ENCODE measurements at regions not wholly inside any gene's neighbourhood (a gene's known extent, or its start where the extent isn't known, plus 50 kb on each side); places are given as distances from the start of the nearest gene placed in this dataset.

DNA sequence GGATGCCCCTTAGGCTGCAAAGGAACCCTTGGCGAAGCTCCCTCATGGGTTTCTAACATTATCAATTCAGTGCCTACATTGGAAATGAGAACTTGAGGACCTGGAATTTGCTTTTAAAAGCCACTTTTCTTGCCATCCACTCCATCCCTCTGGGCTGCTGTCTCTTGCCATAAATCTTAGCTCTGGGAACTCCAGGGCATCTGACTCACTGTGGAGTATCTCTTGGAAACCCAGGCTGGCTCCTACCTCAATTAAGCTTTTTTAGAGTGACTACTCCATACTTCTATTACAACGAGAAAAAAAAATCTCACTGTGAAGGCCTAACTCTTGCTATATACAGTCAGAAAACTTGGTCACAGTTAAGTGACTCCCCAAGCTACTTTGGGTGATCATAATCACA, 227.2 kb upstream of the SETBP1 start:
- Histone ChIP-seq H3K4me3 (ENCODE audit: low read depth, low read length) (no peak overlapping the region), H3K9me3 (ENCODE audit: control insufficient read depth, insufficient read depth, low read depth, low read length) (no peaks in the 10 kb centered on the region), H3K27ac (ENCODE audit: extremely low read depth, low read depth, low read length) (no peak overlapping the region), H3K4me1 (ENCODE audit: control insufficient read depth, insufficient read depth, low read length) (no peaks in the 10 kb centered on the region), H3K36me3 (ENCODE audit: control insufficient read depth in 2 of 2, insufficient read depth in 1 of 2, low read length in 2 of 2) (no peaks in the 10 kb centered on the region)
- ChIA-PET POLR2A (no interaction called here), CTCF (no interaction called here)
- TF ChIP-seq YY2 (tag by site-specific recombination; IDR thresholded peaks at IDR 0.05) (no peak), ZNF24 (tag by site-specific recombination; IDR thresholded peaks at IDR 0.05) (no peak), ZNF140 (tag by site-specific recombination; IDR thresholded peaks at IDR 0.05) (no peak), ZNF510 (tag by site-specific recombination; IDR thresholded peaks at IDR 0.05; ENCODE audit: insufficient replicate concordance) (no peak), ZNF514 (tag by site-specific recombination; IDR thresholded peaks at IDR 0.05) (no peak)

GRCh38 chr18:44458777-44459176, 221.9 kb upstream of the SETBP1 start:
- POLR2A ChIA-PET: no interaction called here
- Histone ChIP-seq H3K4me1 (ENCODE audit: control insufficient read depth, insufficient read depth, low read length) (no peaks in the 10 kb centered on the region), H3K27ac (ENCODE audit: extremely low read depth, low read depth, low read length) (no peak overlapping the region), H3K36me3 (ENCODE audit: control insufficient read depth in 2 of 2, insufficient read depth in 1 of 2, low read length in 2 of 2) (no peaks in the 10 kb centered on the region), H3K4me3 (ENCODE audit: low read depth, low read length) (no peak overlapping the region), H3K9me3 (ENCODE audit: control insufficient read depth, insufficient read depth, low read depth, low read length) (no peaks in the 10 kb centered on the region)
- no peak for TF ChIP-seq KLF17 (tag by site-specific recombination; IDR thresholded peaks at IDR 0.05)
- no peak for TF ChIP-seq SCRT1 (tag by site-specific recombination; IDR thresholded peaks at IDR 0.05; ENCODE audit: borderline replicate concordance)
- no peak for TF ChIP-seq REPIN1 (tag by site-specific recombination; IDR thresholded peaks at IDR 0.05; ENCODE audit: low read depth)
- no peak for TF ChIP-seq ZNF658 (tag by site-specific recombination; IDR thresholded peaks at IDR 0.05)
- no peak for TF ChIP-seq ZNF701 (tag by site-specific recombination; IDR thresholded peaks at IDR 0.05)
- TF ChIP-seq OVOL3 (tag by site-specific recombination; IDR thresholded peaks at IDR 0.05): no peak
- TF ChIP-seq ZNF146 (tag by site-specific recombination; IDR thresholded peaks at IDR 0.05): no peak
- TF ChIP-seq ZNF433 (tag by site-specific recombination; IDR thresholded peaks at IDR 0.05; ENCODE audit: low read depth): no peak
- TF ChIP-seq ZNF138 (tag by site-specific recombination; IDR thresholded peaks at IDR 0.05; ENCODE audit: borderline replicate concordance): no peak
- CTCF ChIA-PET: interaction anchor here (0.6 to 0.7 kb wide), 2 partner anchors 440 to 798 kb away, joined by 3 to 4 read pairs; no protein-coding TSS in a partner anchor

GRCh38 chr18:44464398-44465180, 216.1 kb upstream of the SETBP1 start:
- Histone ChIP-seq H3K4me1 (ENCODE audit: control insufficient read depth, insufficient read depth, low read length) (no peaks in the 10 kb centered on the region), H3K9me3 (ENCODE audit: control insufficient read depth, insufficient read depth, low read depth, low read length) (no peaks in the 10 kb centered on the region), H3K36me3 (ENCODE audit: control insufficient read depth in 2 of 2, insufficient read depth in 1 of 2, low read length in 2 of 2) (no peaks in the 10 kb centered on the region), H3K27ac (ENCODE audit: extremely low read depth, low read depth, low read length) (no peak overlapping the region), H3K4me3 (ENCODE audit: low read depth, low read length) (no peak overlapping the region)
- ChIA-PET CTCF (no interaction called here), POLR2A (no interaction called here)
- TF ChIP-seq ZNF830 (tag by site-specific recombination; IDR thresholded peaks at IDR 0.05; ENCODE audit: low read depth) (no peak), ZNF544 (tag by site-specific recombination; IDR thresholded peaks at IDR 0.05) (no peak), SCRT1 (tag by site-specific recombination; IDR thresholded peaks at IDR 0.05; ENCODE audit: borderline replicate concordance) (no peak), KLF7 (tag by site-specific recombination; IDR thresholded peaks at IDR 0.05; ENCODE audit: borderline replicate concordance) (no peak), KLF8 (tag by site-specific recombination; IDR thresholded peaks at IDR 0.05) (no peak), ZNF747 (tag by site-specific recombination; IDR thresholded peaks at IDR 0.05) (no peak), PRDM1 (tag by site-specific recombination; IDR thresholded peaks at IDR 0.05) (no peak), PRDM10 (tag by site-specific recombination; IDR thresholded peaks at IDR 0.05) (no peak), ZNF701 (tag by site-specific recombination; IDR thresholded peaks at IDR 0.05) (no peak), ZNF843 (tag by site-specific recombination; IDR thresholded peaks at IDR 0.05) (no peak)
- TF ChIP-seq, protein P1, sequence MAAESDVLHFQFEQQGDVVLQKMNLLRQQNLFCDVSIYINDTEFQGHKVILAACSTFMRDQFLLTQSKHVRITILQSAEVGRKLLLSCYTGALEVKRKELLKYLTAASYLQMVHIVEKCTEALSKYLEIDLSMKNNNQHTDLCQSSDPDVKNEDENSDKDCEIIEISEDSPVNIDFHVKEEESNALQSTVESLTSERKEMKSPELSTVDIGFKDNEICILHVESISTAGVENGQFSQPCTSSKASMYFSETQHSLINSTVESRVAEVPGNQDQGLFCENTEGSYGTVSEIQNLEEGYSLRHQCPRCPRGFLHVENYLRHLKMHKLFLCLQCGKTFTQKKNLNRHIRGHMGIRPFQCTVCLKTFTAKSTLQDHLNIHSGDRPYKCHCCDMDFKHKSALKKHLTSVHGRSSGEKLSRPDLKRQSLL (tag by site-specific recombination; IDR thresholded peaks at IDR 0.05): no peak
- TF ChIP-seq, protein P2, sequence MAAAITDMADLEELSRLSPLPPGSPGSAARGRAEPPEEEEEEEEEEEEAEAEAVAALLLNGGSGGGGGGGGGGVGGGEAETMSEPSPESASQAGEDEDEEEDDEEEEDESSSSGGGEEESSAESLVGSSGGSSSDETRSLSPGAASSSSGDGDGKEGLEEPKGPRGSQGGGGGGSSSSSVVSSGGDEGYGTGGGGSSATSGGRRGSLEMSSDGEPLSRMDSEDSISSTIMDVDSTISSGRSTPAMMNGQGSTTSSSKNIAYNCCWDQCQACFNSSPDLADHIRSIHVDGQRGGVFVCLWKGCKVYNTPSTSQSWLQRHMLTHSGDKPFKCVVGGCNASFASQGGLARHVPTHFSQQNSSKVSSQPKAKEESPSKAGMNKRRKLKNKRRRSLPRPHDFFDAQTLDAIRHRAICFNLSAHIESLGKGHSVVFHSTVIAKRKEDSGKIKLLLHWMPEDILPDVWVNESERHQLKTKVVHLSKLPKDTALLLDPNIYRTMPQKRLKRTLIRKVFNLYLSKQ (tag by site-specific recombination; IDR thresholded peaks at IDR 0.05; ENCODE audit: borderline replicate concordance): no peak

Measured in HEK293 (cell line).